GM18870 (cell line): ENCODE measurements at regions not wholly inside any gene's neighbourhood (a gene's known extent, or its start where the extent isn't known, plus 50 kb on each side); places are given as distances from the start of the nearest gene placed in this dataset.

Source experiments
- ATAC-seq: cut with Tn5 transposase; IDR thresholded peaks from one replicate; pipeline ENCODE4 v1.9.1; 2021; ENCODE audit warnings: moderate library complexity; ENCODE audit not compliant: unreplicated experiment

- no peak for ATAC-seq
Observed at GRCh38 chr7:15782656-15783055, 96.2 kb upstream of the MEOX2 start.

- ATAC-seq, result no peak
Observed at GRCh38 chr7:15781944-15782343, 95.5 kb upstream of the MEOX2 start.

- ATAC-seq, result no peak
Observed at GRCh38 chr7:15780271-15780670, 93.8 kb upstream of the MEOX2 start.

GRCh38 chr7:15778191-15778590, 91.7 kb upstream of the MEOX2 start:
- ATAC-seq, result no peak

- ATAC-seq, result no peak
Observed at GRCh38 chr7:15765753-15766152, 79.3 kb upstream of the MEOX2 start.

GRCh38 chr7:15764851-15765382, 78.4 kb upstream of the MEOX2 start:
- ATAC-seq, result no peak

GRCh38 chr7:15764010-15764409, 77.5 kb upstream of the MEOX2 start:
- no peak for ATAC-seq

GRCh38 chr7:15757041-15758000, 70.8 kb upstream of the MEOX2 start:
- ATAC-seq, result no peak

- ATAC-seq, result no peak
Observed at GRCh38 chr7:15755061-15755460, 68.6 kb upstream of the MEOX2 start.

GRCh38 chr7:15753887-15754579, 67.5 kb upstream of the MEOX2 start:
- no peak for ATAC-seq

- ATAC-seq, result no peak
Observed at GRCh38 chr7:15752377-15752776, 65.9 kb upstream of the MEOX2 start.

- ATAC-seq, result no peak
Observed at GRCh38 chr7:15751191-15751701, 64.8 kb upstream of the MEOX2 start.

- no peak for ATAC-seq
Observed at GRCh38 chr7:15750727-15751126, 64.2 kb upstream of the MEOX2 start.

- no peak for ATAC-seq
Observed at GRCh38 chr7:15749631-15750030, 63.1 kb upstream of the MEOX2 start.

GRCh38 chr7:15747712-15748111, 61.2 kb upstream of the MEOX2 start:
- ATAC-seq, result no peak

GRCh38 chr7:15747301-15747700, 60.8 kb upstream of the MEOX2 start:
- no peak for ATAC-seq

- ATAC-seq, result no peak
Observed at GRCh38 chr7:15743926-15744480, 57.5 kb upstream of the MEOX2 start.

GRCh38 chr7:15737601-15738000, 51.1 kb upstream of the MEOX2 start:
- no peak for ATAC-seq
